Ascending aorta (tissue), 2 donors: ENCODE measurements at regions not wholly inside any gene's neighbourhood (a gene's known extent, or its start where the extent isn't known, plus 50 kb on each side); places are given as distances from the start of the nearest gene placed in this dataset.

Source experiments
- DNase-seq, 2 donors: peaks; one replicate each; pipeline ENCODE4 v3.0.0-alpha.2; 2019; ENCODE audit warnings: low spot score in 2 of 2
- H3K27ac ChIP-seq, 2 donors: fragments of 200-600 bp; sonication (generic); one replicate each; pipeline ENCODE4 v1.5.1; 2016 to 2017; ENCODE audit warnings: mild to moderate bottlenecking in 1 of 2
- H3K27me3 ChIP-seq: fragments of 200-600 bp; sonication (generic); one replicate; pipeline ENCODE4 v1.5.1; 2017
- H3K36me3 ChIP-seq, 2 donors: fragments of 200-600 bp; sonication (generic); one replicate each; pipeline ENCODE4 v1.5.1; 2016
- H3K4me1 ChIP-seq, 2 donors: fragments of 200-600 bp; sonication (generic); one replicate each; pipeline ENCODE4 v1.5.1; 2016 to 2017; ENCODE audit warnings: mild to moderate bottlenecking in 1 of 2
- H3K4me3 ChIP-seq, 2 donors: fragments of 200-600 bp; sonication (generic); one replicate each; pipeline ENCODE4 v1.5.1; 2016 to 2017; ENCODE audit warnings: mild to moderate bottlenecking in 1 of 2
- H3K9me3 ChIP-seq, 2 donors: fragments of 200-600 bp; sonication (generic); one replicate each; pipeline ENCODE4 v1.5.1; 2016
- intact Hi-C: fragments of 100-400 bp; cut with DNase I; formaldehyde crosslinking; loops from one replicate; pipeline ENCODE4 v1.15.1; 2023
- TF ChIP-seq, protein P1 (sequence below), 3 experiments: fragments of 200-600 bp in 2 of 3; fragments of 450-650 bp in 1 of 3; sonication (generic) in 2 of 3; IDR thresholded peaks; one replicate each; pipeline ENCODE4 v1.5.1; 2016 to 2019; ENCODE audit warnings: antibody characterized with exemption in 3 of 3, mild to moderate bottlenecking in 1 of 3, moderate library complexity in 1 of 3

DNA sequence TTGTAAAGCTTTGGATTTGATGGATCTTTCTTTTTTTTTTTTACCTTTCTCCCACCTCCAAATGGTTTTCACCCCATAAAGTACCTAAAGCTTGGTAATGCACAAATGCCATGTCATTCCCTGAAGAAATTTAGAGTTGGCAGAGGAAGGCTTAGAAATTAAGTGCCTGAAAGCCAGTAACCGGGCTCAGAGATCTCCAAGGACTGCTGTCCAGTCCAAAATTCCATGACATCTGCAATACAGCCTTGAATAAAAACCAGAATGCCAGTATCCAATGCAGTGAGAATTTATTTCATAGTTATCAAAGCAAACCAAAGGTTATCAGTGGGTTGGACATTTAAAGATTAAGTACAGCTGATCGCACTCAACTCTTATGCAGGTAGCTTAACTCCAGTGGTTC lies 209.9 kb upstream of the RBBP8 start:
- no peaks in the 10 kb centered on the region for H3K27me3 ChIP-seq
- H3K4me3 ChIP-seq, result no peak overlapping the region
- TF ChIP-seq, protein P1, sequence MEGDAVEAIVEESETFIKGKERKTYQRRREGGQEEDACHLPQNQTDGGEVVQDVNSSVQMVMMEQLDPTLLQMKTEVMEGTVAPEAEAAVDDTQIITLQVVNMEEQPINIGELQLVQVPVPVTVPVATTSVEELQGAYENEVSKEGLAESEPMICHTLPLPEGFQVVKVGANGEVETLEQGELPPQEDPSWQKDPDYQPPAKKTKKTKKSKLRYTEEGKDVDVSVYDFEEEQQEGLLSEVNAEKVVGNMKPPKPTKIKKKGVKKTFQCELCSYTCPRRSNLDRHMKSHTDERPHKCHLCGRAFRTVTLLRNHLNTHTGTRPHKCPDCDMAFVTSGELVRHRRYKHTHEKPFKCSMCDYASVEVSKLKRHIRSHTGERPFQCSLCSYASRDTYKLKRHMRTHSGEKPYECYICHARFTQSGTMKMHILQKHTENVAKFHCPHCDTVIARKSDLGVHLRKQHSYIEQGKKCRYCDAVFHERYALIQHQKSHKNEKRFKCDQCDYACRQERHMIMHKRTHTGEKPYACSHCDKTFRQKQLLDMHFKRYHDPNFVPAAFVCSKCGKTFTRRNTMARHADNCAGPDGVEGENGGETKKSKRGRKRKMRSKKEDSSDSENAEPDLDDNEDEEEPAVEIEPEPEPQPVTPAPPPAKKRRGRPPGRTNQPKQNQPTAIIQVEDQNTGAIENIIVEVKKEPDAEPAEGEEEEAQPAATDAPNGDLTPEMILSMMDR (IDR thresholded peaks at IDR 0.05), result no peak
- no peak overlapping the region for H3K27ac ChIP-seq
- H3K9me3 ChIP-seq, result no peaks in the 10 kb centered on the region
- no peak for DNase-seq
- intact Hi-C loops, result no loop called here
- H3K4me1 ChIP-seq, result no peaks in the 10 kb centered on the region
- H3K36me3 ChIP-seq, result no peaks in the 10 kb centered on the region

DNA sequence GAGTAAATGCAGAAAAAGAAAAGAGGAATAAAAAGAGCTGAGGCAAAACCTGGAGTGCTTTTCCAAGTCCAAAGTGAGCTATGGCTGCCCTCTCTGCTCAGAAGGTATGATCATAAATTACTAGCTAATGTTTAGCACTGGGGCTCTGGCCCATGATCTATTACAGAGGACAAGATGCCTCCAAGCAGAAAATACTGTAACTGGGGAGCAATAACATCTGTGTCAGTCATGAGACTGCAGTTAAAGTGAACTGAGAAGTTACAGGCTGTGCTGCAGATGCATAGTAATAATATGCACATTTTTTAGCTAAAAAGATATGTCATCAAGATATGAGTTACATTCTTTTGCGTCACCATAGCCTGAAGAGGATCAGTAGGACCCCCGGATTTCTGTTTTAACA lies 209.4 kb upstream of the RBBP8 start:
- Histone ChIP-seq H3K27me3 (no peaks in the 10 kb centered on the region), H3K36me3 (no peaks in the 10 kb centered on the region), H3K27ac (no peak overlapping the region), H3K4me3 (no peak overlapping the region), H3K4me1 (no peaks in the 10 kb centered on the region), H3K9me3 (no peaks in the 10 kb centered on the region)
- DNase-seq, result no peak
- intact Hi-C loops, result no loop called here
- TF ChIP-seq, protein P1 (IDR thresholded peaks at IDR 0.05), result no peak

DNA sequence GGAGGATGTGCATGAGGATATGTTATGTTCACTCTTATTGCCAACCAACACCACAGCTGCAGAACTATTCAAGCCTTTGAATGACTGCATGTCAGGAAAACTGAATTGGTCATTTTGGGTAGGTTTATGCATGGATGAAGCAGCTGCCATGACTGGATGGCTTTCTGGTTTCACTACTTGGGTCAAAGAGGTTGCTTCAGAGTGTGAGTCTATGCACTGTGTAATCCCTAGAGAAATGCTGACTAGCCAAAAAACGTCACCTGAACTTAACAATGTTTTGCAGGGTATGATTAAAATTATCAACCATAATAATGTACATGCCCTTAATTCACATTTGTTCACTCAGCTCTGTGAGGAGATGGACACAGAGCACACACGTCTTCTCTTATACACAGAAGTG lies 206.7 kb upstream of the RBBP8 start:
- no peak overlapping the region for H3K4me3 ChIP-seq
- DNase-seq, result no peak
- H3K27me3 ChIP-seq, result no peaks in the 10 kb centered on the region
- no peaks in the 10 kb centered on the region for H3K9me3 ChIP-seq
- no peak overlapping the region for H3K27ac ChIP-seq
- TF ChIP-seq, protein P1 (IDR thresholded peaks at IDR 0.05), result no peak
- H3K4me1 ChIP-seq, result no peaks in the 10 kb centered on the region
- intact Hi-C loops, result no loop called here
- no peaks in the 10 kb centered on the region for H3K36me3 ChIP-seq

DNA sequence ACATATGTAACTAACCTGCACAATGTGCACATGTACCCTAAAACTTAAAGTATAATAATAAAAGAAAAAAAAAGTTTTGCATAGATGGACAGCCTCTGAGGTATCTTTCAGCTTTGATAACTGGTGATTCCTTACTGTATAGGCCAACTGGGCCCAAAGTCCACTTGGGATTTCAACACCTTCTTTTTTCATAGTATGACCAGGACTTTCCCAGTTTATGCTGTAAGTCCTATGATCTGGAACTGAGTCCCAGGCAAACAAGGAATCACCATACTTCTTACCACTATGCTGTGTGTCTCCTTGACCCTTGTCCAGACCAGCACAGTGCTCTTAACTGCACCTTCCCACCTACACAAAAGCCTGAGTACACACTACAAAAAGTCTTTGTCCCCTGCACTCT lies 205.1 kb upstream of the RBBP8 start:
- Histone ChIP-seq H3K4me1 (no peaks in the 10 kb centered on the region), H3K27ac (no peak overlapping the region), H3K27me3 (no peaks in the 10 kb centered on the region), H3K9me3 (no peaks in the 10 kb centered on the region), H3K36me3 (no peaks in the 10 kb centered on the region), H3K4me3 (no peak overlapping the region)
- intact Hi-C loops, result no loop called here
- TF ChIP-seq, protein P1 (IDR thresholded peaks at IDR 0.05), result no peak
- DNase-seq, result no peak

DNA sequence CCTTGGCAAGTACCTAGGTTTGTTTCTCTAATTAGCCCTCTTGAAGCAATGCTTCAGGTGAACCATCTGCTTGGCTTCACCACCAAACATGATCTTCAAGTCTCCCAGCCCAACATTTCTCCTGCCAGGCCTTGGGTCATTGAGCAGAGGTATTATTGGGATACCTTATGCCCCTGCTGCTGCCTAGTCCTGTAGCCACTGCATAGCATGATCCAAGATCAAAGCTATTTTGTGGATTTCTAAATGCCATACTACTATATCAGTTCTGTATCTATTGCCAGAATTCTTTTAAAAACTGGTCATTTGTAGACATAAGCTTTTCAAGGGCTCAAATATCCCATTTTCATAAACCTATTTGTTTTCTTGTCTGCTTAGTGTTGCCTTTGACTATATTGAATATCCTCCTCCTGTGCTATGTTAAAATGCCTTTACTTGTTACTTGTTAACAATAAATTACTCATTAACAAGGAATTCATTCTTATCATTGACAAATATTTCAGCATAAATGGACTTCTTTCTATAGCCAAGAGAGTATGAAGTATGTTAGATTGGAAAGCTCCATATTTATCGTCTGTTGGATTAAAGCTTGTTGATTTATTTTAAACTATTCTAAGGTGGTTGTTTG lies 204.5 kb upstream of the RBBP8 start:
- no peak for DNase-seq
- Histone ChIP-seq H3K27me3 (no peaks in the 10 kb centered on the region), H3K27ac (no peak overlapping the region), H3K36me3 (no peaks in the 10 kb centered on the region), H3K4me1 (no peaks in the 10 kb centered on the region), H3K4me3 (no peak overlapping the region), H3K9me3 (no peaks in the 10 kb centered on the region)
- intact Hi-C loops, result no loop called here
- TF ChIP-seq, protein P1 (IDR thresholded peaks at IDR 0.05), result no peak

DNA sequence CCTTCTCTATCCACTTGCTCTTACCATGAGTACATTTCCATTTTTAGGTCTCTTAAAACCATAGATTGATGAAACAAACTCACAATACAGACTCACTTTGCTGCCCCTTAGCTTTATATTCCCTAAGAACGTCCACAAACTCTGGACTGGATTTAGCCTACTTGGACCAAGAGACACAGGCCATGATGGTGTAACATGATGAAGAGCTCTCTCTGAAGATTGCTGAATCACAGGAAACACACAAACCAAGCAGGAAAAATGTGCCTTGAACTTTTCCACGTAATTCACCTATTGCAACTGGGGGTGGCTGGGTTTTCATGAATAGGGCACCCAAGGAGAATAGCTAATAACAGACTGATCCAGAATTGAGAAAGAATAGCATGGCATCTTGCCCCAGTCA lies 201.7 kb upstream of the RBBP8 start:
- Histone ChIP-seq H3K27ac (no peak overlapping the region), H3K4me1 (no peaks in the 10 kb centered on the region), H3K4me3 (no peak overlapping the region), H3K9me3 (no peaks in the 10 kb centered on the region), H3K27me3 (no peaks in the 10 kb centered on the region), H3K36me3 (no peaks in the 10 kb centered on the region)
- TF ChIP-seq, protein P1 (IDR thresholded peaks at IDR 0.05), result no peak
- DNase-seq, result no peak
- intact Hi-C loops, result no loop called here
